AG04449 (cell line): ENCODE measurements at regions not wholly inside any gene's neighbourhood (a gene's known extent, or its start where the extent isn't known, plus 50 kb on each side); places are given as distances from the start of the nearest gene placed in this dataset.

Experiments used
- CTCF ChIA-PET: fragments of 350-600 bp; formaldehyde crosslinking; extraction: SDS; loops from one replicate; lab custom pipeline; 2021; ENCODE audit warnings: antibody characterized with exemption; lab: Yijun Ruan, JAX
- POLR2A ChIA-PET: fragments of 400-600, 350-600 bp; formaldehyde crosslinking; extraction: SDS; loops from one replicate; lab custom pipeline; 2020; ENCODE audit warnings: antibody characterized with exemption, inconsistent platforms; lab: Yijun Ruan, JAX
- DNase-seq: peaks from one replicate; pipeline ENCODE4 v3.0.0-alpha.2; 2010; ENCODE audit warnings: low read depth, low spot score
- H3K4me3 ChIP-seq: 2 replicates; pipeline ENCODE4 v1.5.1; 2011; ENCODE audit warnings: low read depth, mild to moderate bottlenecking, control low read depth, low read length
- CTCF ChIP-seq: IDR thresholded peaks from one replicate; pipeline ENCODE4 v1.5.1; 2011; ENCODE audit warnings: mild to moderate bottlenecking, moderate library complexity, low read length, control low read depth, inconsistent platforms; ENCODE audit not compliant: insufficient read depth; ENCODE audit errors: missing control alignments

GRCh38 chr13:104733427-104733826, 1667.2 kb upstream of the SLC10A2 start:
- TF ChIP-seq CTCF: no peak
- no peak overlapping the region for H3K4me3 ChIP-seq
- POLR2A ChIA-PET: no interaction called here
- CTCF ChIA-PET: no interaction called here
- no peak for DNase-seq

GRCh38 chr13:104715111-104715510, 1648.9 kb upstream of the SLC10A2 start:
- TF ChIP-seq CTCF: no peak
- CTCF ChIA-PET: no interaction called here
- POLR2A ChIA-PET: no interaction called here
- no peak for DNase-seq
- no peak overlapping the region for H3K4me3 ChIP-seq

- no peak for TF ChIP-seq CTCF
- no peak for DNase-seq
- CTCF ChIA-PET: no interaction called here
- H3K4me3 ChIP-seq: no peak overlapping the region
- POLR2A ChIA-PET: no interaction called here
Observed at GRCh38 chr13:104705031-104705750, 1639.0 kb upstream of the SLC10A2 start.

GRCh38 chr13:104701591-104701990, 1635.4 kb upstream of the SLC10A2 start:
- POLR2A ChIA-PET: no interaction called here
- no peak for TF ChIP-seq CTCF
- DNase-seq: no peak
- CTCF ChIA-PET: no interaction called here
- H3K4me3 ChIP-seq: no peak overlapping the region

- TF ChIP-seq CTCF: no peak
- POLR2A ChIA-PET: no interaction called here
- no peak for DNase-seq
- H3K4me3 ChIP-seq: no peak overlapping the region
- CTCF ChIA-PET: no interaction called here
Observed at GRCh38 chr13:104694397-104694796, 1628.2 kb upstream of the SLC10A2 start.

- POLR2A ChIA-PET: no interaction called here
- DNase-seq: no peak
- CTCF ChIA-PET: no interaction called here
- TF ChIP-seq CTCF: no peak
- no peak overlapping the region for H3K4me3 ChIP-seq
Observed at GRCh38 chr13:104693126-104693525, 1626.9 kb upstream of the SLC10A2 start.
